HFFc6 (cell line): ENCODE measurements at regions not wholly inside any gene's neighbourhood (a gene's known extent, or its start where the extent isn't known, plus 50 kb on each side); places are given as distances from the start of the nearest gene placed in this dataset.

ENCODE experiments used
- DNase-seq: peaks from one replicate; pipeline ENCODE4 v3.0.0-alpha.2; 2018
- H3K27ac Mint-ChIP-seq: 2 replicates; pipeline ENCODE4 v1.8.0; 2020; ENCODE audit warnings: mild to moderate bottlenecking, mixed read lengths
- H3K27me3 Mint-ChIP-seq: 2 replicates; pipeline ENCODE4 v1.8.0; 2021; ENCODE audit warnings: mild to moderate bottlenecking, moderate library complexity, mixed read lengths; ENCODE audit not compliant: insufficient read depth
- H3K36me3 Mint-ChIP-seq: 2 replicates; pipeline ENCODE4 v1.8.0; 2021; ENCODE audit warnings: low read depth, mixed read lengths
- H3K4me1 Mint-ChIP-seq: 2 replicates; pipeline ENCODE4 v1.8.0; 2020; ENCODE audit warnings: low read depth, mixed read lengths
- H3K4me3 Mint-ChIP-seq: 2 replicates; pipeline ENCODE4 v1.8.0; 2020; ENCODE audit warnings: mild to moderate bottlenecking, moderate library complexity, mixed read lengths
- H3K9me3 Mint-ChIP-seq: 2 replicates; pipeline ENCODE4 v1.8.0; 2020; ENCODE audit warnings: mild to moderate bottlenecking, mixed read lengths
- TF ChIP-seq, protein P1 (sequence below): fragments of 200-600 bp; sonication (generic); IDR thresholded peaks from 2 replicates; pipeline ENCODE4 v1.5.0; 2021; ENCODE audit warnings: antibody characterized with exemption, mild to moderate bottlenecking

DNA sequence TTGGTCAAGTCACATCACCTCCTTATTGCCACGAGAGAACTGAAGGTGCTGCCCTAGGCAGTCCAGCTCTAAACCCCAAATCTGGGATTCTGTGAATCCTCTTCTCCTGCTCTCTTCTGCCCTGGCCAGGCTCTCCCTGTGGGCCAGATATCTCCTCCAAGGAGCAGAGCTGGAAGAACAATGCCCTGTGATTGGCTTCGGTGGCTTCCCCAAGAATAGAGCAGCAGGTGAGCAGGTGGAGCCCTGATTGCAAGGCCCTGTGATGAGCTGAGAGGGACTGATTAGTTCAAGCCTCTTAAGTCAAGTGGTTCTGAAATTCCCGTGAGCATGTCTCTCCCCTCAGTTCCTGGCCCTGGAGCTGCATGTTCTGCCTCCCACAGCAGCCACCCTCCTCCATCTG, 175.3 kb upstream of the BRINP1 start:
- no peak overlapping the region for H3K4me3 Mint-ChIP-seq
- peaks cover 13% of the 10 kb centered on the region for H3K9me3 Mint-ChIP-seq
- TF ChIP-seq, protein P1, sequence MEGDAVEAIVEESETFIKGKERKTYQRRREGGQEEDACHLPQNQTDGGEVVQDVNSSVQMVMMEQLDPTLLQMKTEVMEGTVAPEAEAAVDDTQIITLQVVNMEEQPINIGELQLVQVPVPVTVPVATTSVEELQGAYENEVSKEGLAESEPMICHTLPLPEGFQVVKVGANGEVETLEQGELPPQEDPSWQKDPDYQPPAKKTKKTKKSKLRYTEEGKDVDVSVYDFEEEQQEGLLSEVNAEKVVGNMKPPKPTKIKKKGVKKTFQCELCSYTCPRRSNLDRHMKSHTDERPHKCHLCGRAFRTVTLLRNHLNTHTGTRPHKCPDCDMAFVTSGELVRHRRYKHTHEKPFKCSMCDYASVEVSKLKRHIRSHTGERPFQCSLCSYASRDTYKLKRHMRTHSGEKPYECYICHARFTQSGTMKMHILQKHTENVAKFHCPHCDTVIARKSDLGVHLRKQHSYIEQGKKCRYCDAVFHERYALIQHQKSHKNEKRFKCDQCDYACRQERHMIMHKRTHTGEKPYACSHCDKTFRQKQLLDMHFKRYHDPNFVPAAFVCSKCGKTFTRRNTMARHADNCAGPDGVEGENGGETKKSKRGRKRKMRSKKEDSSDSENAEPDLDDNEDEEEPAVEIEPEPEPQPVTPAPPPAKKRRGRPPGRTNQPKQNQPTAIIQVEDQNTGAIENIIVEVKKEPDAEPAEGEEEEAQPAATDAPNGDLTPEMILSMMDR: no peak
- no peaks in the 10 kb centered on the region for H3K4me1 Mint-ChIP-seq
- no peak for DNase-seq
- H3K36me3 Mint-ChIP-seq: no peaks in the 10 kb centered on the region
- H3K27ac Mint-ChIP-seq: no peak overlapping the region
- no peaks in the 10 kb centered on the region; the same call in none of the 2 replicates for H3K27me3 Mint-ChIP-seq

DNA sequence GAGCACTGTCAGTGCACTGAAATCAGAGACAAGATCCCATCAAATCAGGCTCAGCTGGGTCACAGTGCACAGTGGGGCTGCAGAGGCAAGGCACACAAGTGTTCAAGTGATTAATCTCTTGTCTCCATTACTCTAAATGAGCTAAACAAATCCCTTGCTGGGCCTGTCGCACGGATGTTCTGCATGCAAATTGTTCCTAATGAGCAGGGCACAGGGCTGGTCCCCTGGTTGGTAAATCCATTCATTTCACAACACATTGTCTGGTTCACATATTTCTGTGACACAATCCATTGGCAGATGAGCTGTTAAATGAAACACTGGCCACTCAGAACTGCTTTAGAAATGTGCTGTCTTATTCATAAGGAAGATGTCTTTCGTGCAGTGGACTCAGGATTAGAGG, 167.9 kb upstream of the BRINP1 start:
- H3K36me3 Mint-ChIP-seq: no peaks in the 10 kb centered on the region
- H3K4me3 Mint-ChIP-seq: no peak overlapping the region
- H3K4me1 Mint-ChIP-seq: no peaks in the 10 kb centered on the region
- no peaks in the 10 kb centered on the region; the same call in 1 of the 2 replicates for H3K27me3 Mint-ChIP-seq
- H3K9me3 Mint-ChIP-seq: peaks cover 25% of the 10 kb centered on the region
- no peak for DNase-seq
- no peak overlapping the region for H3K27ac Mint-ChIP-seq
- TF ChIP-seq, protein P1: no peak

DNA sequence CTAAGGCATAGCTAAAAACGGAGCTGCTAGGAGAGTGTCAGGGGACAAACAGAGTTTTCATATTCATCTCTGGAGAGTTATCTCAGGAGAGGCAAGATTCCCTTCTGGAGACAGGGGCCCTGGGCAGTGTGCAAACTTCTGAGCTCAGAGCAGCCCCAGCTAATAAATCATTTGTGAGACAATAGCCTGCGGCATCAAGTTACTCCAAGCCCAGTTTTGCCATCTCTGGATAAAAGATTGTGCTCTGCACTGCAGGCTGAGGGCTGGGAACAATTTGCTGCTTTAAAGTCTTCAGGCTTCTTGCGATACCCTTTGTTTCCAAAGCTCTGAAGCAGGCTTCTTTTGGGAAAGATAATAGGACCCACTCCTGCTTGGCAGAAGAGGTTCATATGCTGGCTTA, 164.3 kb upstream of the BRINP1 start:
- Mint-ChIP-seq H3K27ac (no peak overlapping the region), H3K4me1 (no peaks in the 10 kb centered on the region), H3K9me3 (peaks cover 20% of the 10 kb centered on the region; the same call in 1 of the 2 replicates), H3K27me3 (no peaks in the 10 kb centered on the region), H3K4me3 (no peak overlapping the region), H3K36me3 (no peaks in the 10 kb centered on the region)
- DNase-seq: no peak
- TF ChIP-seq, protein P1: no peak

DNA sequence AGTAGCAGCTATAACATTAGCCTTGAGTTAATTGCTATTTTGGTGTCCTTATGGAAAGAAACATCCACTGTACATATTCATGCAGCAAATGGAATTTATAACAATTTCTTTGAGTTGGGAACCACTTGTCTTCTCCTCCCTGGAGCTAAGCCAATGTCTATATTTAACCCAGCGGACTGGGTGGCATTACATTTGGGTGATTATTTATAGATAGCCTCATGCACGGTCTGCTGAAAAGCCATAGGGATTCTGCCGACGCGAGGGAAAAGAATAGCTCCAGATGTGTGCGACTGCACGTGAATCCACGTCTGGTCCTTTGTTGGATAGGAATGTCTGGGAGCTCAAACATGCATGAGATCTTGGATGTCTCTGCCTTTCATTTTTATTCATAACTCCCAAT, 157.5 kb upstream of the BRINP1 start:
- Mint-ChIP-seq H3K27me3 (no peaks in the 10 kb centered on the region), H3K9me3 (peaks cover 15% of the 10 kb centered on the region), H3K4me1 (no peaks in the 10 kb centered on the region), H3K27ac (no peak overlapping the region), H3K36me3 (no peaks in the 10 kb centered on the region), H3K4me3 (no peak overlapping the region)
- DNase-seq: no peak
- TF ChIP-seq, protein P1: no peak

DNA sequence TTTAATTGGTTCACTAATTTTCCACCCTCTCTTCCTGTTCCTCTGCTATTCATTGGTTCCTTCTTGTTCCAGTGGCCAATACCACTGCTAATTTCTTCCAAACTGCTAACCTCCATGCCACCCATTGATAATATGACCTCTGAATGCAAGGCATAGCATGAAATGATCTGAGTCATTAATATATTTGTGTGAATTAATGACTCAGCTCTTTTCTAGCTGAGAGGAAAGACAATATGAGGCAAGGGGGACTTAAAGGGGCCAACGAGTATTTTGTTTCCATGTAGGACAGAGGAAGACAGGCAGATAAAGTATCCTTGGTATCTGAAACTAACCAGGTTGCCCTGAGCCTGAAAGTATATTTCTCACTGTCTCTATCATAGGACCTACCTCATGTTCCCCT, 154.3 kb upstream of the BRINP1 start:
- Mint-ChIP-seq H3K9me3 (peaks cover 15% of the 10 kb centered on the region), H3K27me3 (no peaks in the 10 kb centered on the region), H3K36me3 (no peaks in the 10 kb centered on the region), H3K27ac (no peak overlapping the region), H3K4me1 (no peaks in the 10 kb centered on the region), H3K4me3 (no peak overlapping the region)
- no peak for DNase-seq
- TF ChIP-seq, protein P1: no peak

DNA sequence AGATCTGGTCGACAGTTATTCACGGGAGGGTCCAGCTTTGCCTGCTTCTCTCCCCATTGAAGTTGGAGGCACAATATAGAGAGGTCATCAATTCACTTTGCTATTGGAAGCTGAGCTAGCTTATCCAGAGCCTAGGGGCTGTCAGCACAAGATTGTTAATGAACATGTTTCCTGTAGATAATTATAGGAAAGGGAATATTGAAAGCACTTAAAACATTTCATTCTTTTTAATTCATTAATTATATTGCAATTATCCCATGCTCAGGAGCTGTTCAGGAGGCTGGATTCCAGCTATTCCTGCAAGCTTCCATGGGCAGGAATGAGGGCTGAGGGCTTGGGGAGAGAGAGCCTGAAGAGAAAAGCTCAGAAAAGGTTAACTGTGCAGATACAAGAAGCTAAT, 153.1 kb upstream of the BRINP1 start:
- TF ChIP-seq, protein P1: no peak
- no peak overlapping the region for H3K27ac Mint-ChIP-seq
- peaks cover 15% of the 10 kb centered on the region for H3K9me3 Mint-ChIP-seq
- H3K27me3 Mint-ChIP-seq: no peaks in the 10 kb centered on the region
- no peaks in the 10 kb centered on the region for H3K4me1 Mint-ChIP-seq
- H3K4me3 Mint-ChIP-seq: no peak overlapping the region
- H3K36me3 Mint-ChIP-seq: no peaks in the 10 kb centered on the region
- DNase-seq: no peak
